ENCODE measurements at regions not wholly inside any gene's neighbourhood (a gene's known extent, or its start where the extent isn't known, plus 50 kb on each side); places are given as distances from the start of the nearest gene placed in this dataset.

DNA sequence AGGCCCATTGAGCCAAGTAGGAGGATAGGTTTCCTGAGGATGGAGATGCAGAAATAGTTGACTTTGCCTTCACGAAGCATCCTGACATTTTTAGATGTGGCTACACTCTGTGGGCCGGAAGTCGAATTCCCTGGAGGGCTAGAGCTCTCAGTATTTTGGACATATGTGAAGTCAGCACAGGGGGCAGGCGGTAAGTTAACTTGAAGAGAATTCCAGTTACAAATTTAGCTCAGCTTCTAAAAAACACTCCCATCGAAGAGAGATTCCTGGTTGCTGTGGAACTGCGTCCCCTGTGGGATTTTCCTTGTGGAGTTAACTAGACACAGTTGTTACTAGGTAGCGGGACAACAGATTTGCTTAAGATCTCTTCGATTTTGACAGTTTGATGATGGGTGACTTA is 161.9 kb upstream of the RGMA start:
- intact Hi-C loops (cut with DNase I; ENCODE audit: low total_unique reads) = no loop called here

GRCh38 chr15:93250209-93250608 is 161.2 kb upstream of the RGMA start:
- TF ChIP-seq CTCF (IDR thresholded peaks at IDR 0.05) = no peak
- TF ChIP-seq POLR2A (IDR thresholded peaks at IDR 0.05) = no peak
- intact Hi-C loops (cut with DNase I; ENCODE audit: low total_unique reads) = no loop called here
- DNase-seq (ENCODE audit: low spot score in 2 of 2) = peak in 1 of 2 donors; percentile 21
- 51 to 55% methylated on average over 2 of the region's 2 CpGs for WGBS, 2 donors
- no peak overlapping the region for H3K4me3 ChIP-seq (ENCODE audit: low read depth, poor library complexity, severe bottlenecking)

More for the DNA sequence above, 161.9 kb upstream of the RGMA start:
- peak in 1 of 2 donors; percentile 70 for DNase-seq (ENCODE audit: low spot score in 2 of 2)
- no peak overlapping the region for H3K4me3 ChIP-seq (ENCODE audit: low read depth, poor library complexity, severe bottlenecking)
- 72 to 73% methylated on average over 8 of the region's 8 CpGs for WGBS, 2 donors
- TF ChIP-seq POLR2A (IDR thresholded peaks at IDR 0.05) (no peak), CTCF (IDR thresholded peaks at IDR 0.05) (no peak)

- H3K4me3 ChIP-seq (ENCODE audit: low read depth, poor library complexity, severe bottlenecking) = no peak overlapping the region
- WGBS, 2 donors = 57 to 75% methylated on average over 7 of the region's 7 CpGs
- intact Hi-C loops (cut with DNase I; ENCODE audit: low total_unique reads) = no loop called here
- DNase-seq (ENCODE audit: low spot score in 2 of 2) = peak in 1 of 2 donors; percentile 48
- TF ChIP-seq CTCF (IDR thresholded peaks at IDR 0.05) (no peak), POLR2A (IDR thresholded peaks at IDR 0.05) (no peak)
These were observed 160.6 kb upstream of the RGMA start for GRCh38 chr15:93249623-93250022.

DNA sequence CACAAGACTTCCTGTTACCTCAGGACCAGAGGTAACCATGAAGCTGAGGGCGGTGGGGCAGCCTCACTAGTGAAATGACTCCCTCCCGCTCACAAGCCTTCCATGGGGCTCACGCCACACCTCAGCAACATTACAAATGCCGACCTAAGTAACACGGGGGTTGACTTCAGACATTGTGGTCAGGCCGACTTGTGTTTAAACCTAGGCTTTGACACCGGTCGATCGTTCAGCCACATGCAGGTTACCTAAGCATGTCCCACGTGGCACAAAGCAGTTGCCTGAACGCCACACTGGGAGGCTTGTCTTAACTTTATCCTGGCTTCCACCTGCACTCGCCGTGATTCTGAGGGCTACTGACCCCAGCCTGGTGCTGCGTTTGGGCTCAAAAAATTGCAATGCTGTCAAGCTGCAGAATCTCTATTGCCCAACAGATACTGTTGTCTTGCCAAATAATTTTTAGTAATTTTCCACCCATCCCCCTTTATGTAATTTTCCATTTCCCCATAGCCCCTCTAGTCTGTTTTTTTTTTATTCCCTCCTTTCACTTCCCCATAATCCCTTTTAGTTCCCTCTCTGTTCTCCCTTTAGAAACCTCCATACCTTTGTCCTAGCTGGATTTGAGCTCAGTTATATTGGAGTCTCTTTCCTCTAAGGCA is 158.6 kb upstream of the RGMA start:
- 85 to 90% methylated on average over 14 of the region's 14 CpGs for WGBS, 2 donors
- peak in 1 of 2 donors; percentile 80 for DNase-seq (ENCODE audit: low spot score in 2 of 2)
- intact Hi-C loops (cut with DNase I; ENCODE audit: low total_unique reads) = no loop called here
- no peak for TF ChIP-seq POLR2A (IDR thresholded peaks at IDR 0.05)
- no peak for TF ChIP-seq CTCF (IDR thresholded peaks at IDR 0.05)
- H3K4me3 ChIP-seq (ENCODE audit: low read depth, poor library complexity, severe bottlenecking) = no peak overlapping the region

GRCh38 chr15:93246266-93247242 is 157.5 kb upstream of the RGMA start:
- peak in 1 of 2 donors; percentile 48 for DNase-seq (ENCODE audit: low spot score in 2 of 2)
- TF ChIP-seq POLR2A (IDR thresholded peaks at IDR 0.05) (no peak), CTCF (IDR thresholded peaks at IDR 0.05) (no peak)
- intact Hi-C loops (cut with DNase I; ENCODE audit: low total_unique reads) = no loop called here
- 84 to 85% methylated on average over 25 of the region's 25 CpGs for WGBS, 2 donors
- no peak overlapping the region for H3K4me3 ChIP-seq (ENCODE audit: low read depth, poor library complexity, severe bottlenecking)
